ENCODE measurements at regions not wholly inside any gene's neighbourhood (a gene's known extent, or its start where the extent isn't known, plus 50 kb on each side); places are given as distances from the start of the nearest gene placed in this dataset.
A peak's percentile ranks its signal among the peaks of the same experiment; 100 is the strongest.

- Mint-ChIP-seq H3K9me3 (ENCODE audit: unreplicated experiment) (no peaks in the 10 kb centered on the region), H3K27me3 (ENCODE audit: unreplicated experiment) (peaks cover 15% of the 10 kb centered on the region), H3K36me3 (ENCODE audit: unreplicated experiment) (no peaks in the 10 kb centered on the region), H3K4me3 (ENCODE audit: unreplicated experiment) (no peak overlapping the region), H3K27ac (ENCODE audit: unreplicated experiment) (no peak overlapping the region), H3K4me1 (ENCODE audit: unreplicated experiment) (no peaks in the 10 kb centered on the region)
- no peak for DNase-seq (ENCODE audit: extremely low spot score, unreplicated experiment)
- TF ChIP-seq CTCF (IDR thresholded peaks at IDR 0.05) = peak; percentile 66
These were observed 576.8 kb upstream of the TMEM132C start for GRCh38 chr12:127690161-127690560.

GRCh38 chr12:127696963-127697362, 570.0 kb upstream of the TMEM132C start:
- Mint-ChIP-seq H3K27ac (ENCODE audit: unreplicated experiment) (no peak overlapping the region), H3K36me3 (ENCODE audit: unreplicated experiment) (no peaks in the 10 kb centered on the region), H3K27me3 (ENCODE audit: unreplicated experiment) (peaks cover 23% of the 10 kb centered on the region), H3K4me3 (ENCODE audit: unreplicated experiment) (no peak overlapping the region), H3K4me1 (ENCODE audit: unreplicated experiment) (no peaks in the 10 kb centered on the region), H3K9me3 (ENCODE audit: unreplicated experiment) (no peaks in the 10 kb centered on the region)
- no peak for TF ChIP-seq CTCF (IDR thresholded peaks at IDR 0.05)
- DNase-seq (ENCODE audit: extremely low spot score, unreplicated experiment) = no peak

GRCh38 chr12:127703026-127703425, 563.9 kb upstream of the TMEM132C start:
- no peak for TF ChIP-seq CTCF (IDR thresholded peaks at IDR 0.05)
- Mint-ChIP-seq H3K27me3 (ENCODE audit: unreplicated experiment) (peaks cover 27% of the 10 kb centered on the region), H3K9me3 (ENCODE audit: unreplicated experiment) (no peaks in the 10 kb centered on the region), H3K27ac (ENCODE audit: unreplicated experiment) (no peak overlapping the region), H3K4me3 (ENCODE audit: unreplicated experiment) (no peak overlapping the region), H3K4me1 (ENCODE audit: unreplicated experiment) (no peaks in the 10 kb centered on the region), H3K36me3 (ENCODE audit: unreplicated experiment) (no peaks in the 10 kb centered on the region)
- DNase-seq (ENCODE audit: extremely low spot score, unreplicated experiment) = no peak

GRCh38 chr12:127711108-127711507, 555.9 kb upstream of the TMEM132C start:
- peak; percentile 42 for TF ChIP-seq CTCF (IDR thresholded peaks at IDR 0.05)
- Mint-ChIP-seq H3K4me1 (ENCODE audit: unreplicated experiment) (no peaks in the 10 kb centered on the region), H3K9me3 (ENCODE audit: unreplicated experiment) (no peaks in the 10 kb centered on the region), H3K36me3 (ENCODE audit: unreplicated experiment) (no peaks in the 10 kb centered on the region), H3K27ac (ENCODE audit: unreplicated experiment) (no peak overlapping the region), H3K4me3 (ENCODE audit: unreplicated experiment) (no peak overlapping the region), H3K27me3 (ENCODE audit: unreplicated experiment) (peaks cover 4% of the 10 kb centered on the region)
- DNase-seq (ENCODE audit: extremely low spot score, unreplicated experiment) = no peak

GRCh38 chr12:127712561-127712960, 554.4 kb upstream of the TMEM132C start:
- Mint-ChIP-seq H3K4me1 (ENCODE audit: unreplicated experiment) (no peaks in the 10 kb centered on the region), H3K9me3 (ENCODE audit: unreplicated experiment) (no peaks in the 10 kb centered on the region), H3K36me3 (ENCODE audit: unreplicated experiment) (no peaks in the 10 kb centered on the region), H3K27me3 (ENCODE audit: unreplicated experiment) (peaks cover 5% of the 10 kb centered on the region), H3K4me3 (ENCODE audit: unreplicated experiment) (no peak overlapping the region), H3K27ac (ENCODE audit: unreplicated experiment) (no peak overlapping the region)
- TF ChIP-seq CTCF (IDR thresholded peaks at IDR 0.05) = no peak
- DNase-seq (ENCODE audit: extremely low spot score, unreplicated experiment) = no peak

Measured in osteocyte (in vitro differentiated cells).